C4-2B (cell line): ENCODE measurements at regions not wholly inside any gene's neighbourhood (a gene's known extent, or its start where the extent isn't known, plus 50 kb on each side); places are given as distances from the start of the nearest gene placed in this dataset.

Source experiments
- CTCF ChIP-seq: fragments of 450-650 bp; conservative IDR thresholded peaks from 2 replicates; pipeline ENCODE4 v1.5.1; 2017; ENCODE audit warnings: mild to moderate bottlenecking
- ZFX ChIP-seq: fragments of 450-650 bp; IDR thresholded peaks from 2 replicates; pipeline ENCODE4 v1.6.1; 2017

DNA sequence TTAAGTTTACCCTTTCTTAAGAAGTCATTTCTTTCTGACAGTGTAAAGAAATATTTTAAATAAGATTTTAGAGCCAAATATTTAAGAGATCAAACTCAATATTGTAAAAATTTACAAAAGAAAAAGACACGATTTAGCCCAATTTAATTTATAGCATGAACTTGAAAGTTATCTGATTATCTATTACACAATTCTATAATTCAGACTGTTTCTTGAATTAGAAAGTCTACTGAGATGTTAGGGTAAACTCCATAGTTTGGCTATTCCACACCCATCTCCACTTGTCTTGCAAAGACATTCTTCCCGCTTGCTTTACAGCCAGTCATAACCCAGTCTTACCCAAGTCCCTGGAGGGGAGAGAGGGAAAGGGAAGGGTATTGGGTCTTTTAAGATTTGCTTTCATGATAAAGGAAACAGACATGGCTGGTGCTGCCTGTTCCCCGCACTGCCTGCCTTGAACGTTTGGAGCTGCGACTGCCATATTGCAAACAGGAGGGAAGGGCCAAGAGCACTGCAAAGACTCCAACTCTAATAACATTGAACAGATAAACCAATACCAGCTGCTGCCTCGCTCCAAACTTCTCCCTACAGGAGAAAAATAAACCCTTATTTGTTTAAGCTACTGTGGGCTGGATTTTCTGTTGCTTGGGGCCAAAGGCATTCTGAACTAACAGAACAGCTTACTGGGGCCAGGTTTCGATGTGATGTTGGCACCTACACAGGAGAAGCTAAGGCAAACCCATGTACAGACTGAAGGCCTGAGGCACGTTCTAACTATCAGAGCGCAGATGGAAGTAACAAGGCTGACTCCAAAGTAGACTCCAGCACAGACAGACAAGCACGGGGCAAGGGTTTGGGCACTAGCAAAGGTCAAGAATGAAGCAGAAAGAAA lies 552.3 kb upstream of the JARID2 start:
- TF ChIP-seq CTCF: no peak
- TF ChIP-seq ZFX: no peak
